ENCODE measurements at regions not wholly inside any gene's neighbourhood (a gene's known extent, or its start where the extent isn't known, plus 50 kb on each side); places are given as distances from the start of the nearest gene placed in this dataset.

GRCh38 chr5:57745700-57746651 is 263.4 kb upstream of the ACTBL2 start:
- TF ChIP-seq CTCF (IDR thresholded peaks at IDR 0.05; ENCODE audit: borderline replicate concordance): no peak
- no peak for DNase-seq
- H3K4me1 ChIP-seq: no peaks in the 10 kb centered on the region
- no peaks in the 10 kb centered on the region for H3K36me3 ChIP-seq
- no peak overlapping the region for H3K4me3 ChIP-seq
- no peaks in the 10 kb centered on the region for H3K27me3 ChIP-seq (ENCODE audit: low read depth)
- intact Hi-C loops (cut with micrococcal nuclease): no loop called here
- no peak overlapping the region for H3K27ac ChIP-seq (replicated peaks)
- no peaks in the 10 kb centered on the region for H3K9me3 ChIP-seq (replicated peaks)

- H3K27ac ChIP-seq (replicated peaks): no peak overlapping the region
- no peak overlapping the region for H3K4me3 ChIP-seq
- H3K4me1 ChIP-seq: no peaks in the 10 kb centered on the region
- no peaks in the 10 kb centered on the region for H3K36me3 ChIP-seq
- H3K27me3 ChIP-seq (ENCODE audit: low read depth): no peaks in the 10 kb centered on the region
- no peaks in the 10 kb centered on the region for H3K9me3 ChIP-seq (replicated peaks)
- no peak for TF ChIP-seq CTCF (IDR thresholded peaks at IDR 0.05; ENCODE audit: borderline replicate concordance)
- intact Hi-C loops (cut with micrococcal nuclease): no loop called here
- DNase-seq: no peak
Measured at GRCh38 chr5:57745029-57745428, 262.4 kb upstream of the ACTBL2 start.

- Histone ChIP-seq H3K4me3 (no peak overlapping the region), H3K9me3 (replicated peaks) (no peaks in the 10 kb centered on the region), H3K27ac (replicated peaks) (no peak overlapping the region), H3K36me3 (no peaks in the 10 kb centered on the region), H3K27me3 (ENCODE audit: low read depth) (no peaks in the 10 kb centered on the region), H3K4me1 (peaks cover 10% of the 10 kb centered on the region)
- no peak for TF ChIP-seq CTCF (IDR thresholded peaks at IDR 0.05; ENCODE audit: borderline replicate concordance)
- intact Hi-C loops (cut with micrococcal nuclease): no loop called here
- no peak for DNase-seq
Measured at GRCh38 chr5:57741336-57741735, 258.7 kb upstream of the ACTBL2 start.

DNA sequence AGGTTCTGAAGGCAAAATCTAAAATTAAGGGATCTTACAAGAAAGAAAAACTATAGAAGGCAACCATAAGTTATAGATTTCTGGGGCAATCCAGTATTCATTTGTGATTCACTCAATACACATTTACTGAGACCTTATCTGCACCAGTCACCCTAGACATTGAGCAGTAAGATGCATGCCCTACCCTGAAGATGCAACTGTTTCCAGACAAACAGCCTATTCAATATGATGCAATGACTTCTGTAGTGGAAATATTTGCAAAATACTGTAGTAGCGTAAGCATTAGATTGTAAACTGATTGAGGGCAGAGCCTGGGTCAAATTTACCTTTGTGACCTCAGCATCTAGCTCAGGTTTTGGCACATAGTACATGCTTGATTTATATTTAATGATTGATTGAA is 256.2 kb upstream of the ACTBL2 start:
- no peak for DNase-seq
- no peaks in the 10 kb centered on the region for H3K36me3 ChIP-seq
- no peaks in the 10 kb centered on the region for H3K27me3 ChIP-seq (ENCODE audit: low read depth)
- H3K4me3 ChIP-seq: no peak overlapping the region
- peaks cover 29% of the 10 kb centered on the region for H3K4me1 ChIP-seq
- H3K27ac ChIP-seq (replicated peaks): no peak overlapping the region
- H3K9me3 ChIP-seq (replicated peaks): no peaks in the 10 kb centered on the region
- intact Hi-C loops (cut with micrococcal nuclease): no loop called here
- TF ChIP-seq CTCF (IDR thresholded peaks at IDR 0.05; ENCODE audit: borderline replicate concordance): no peak

DNA sequence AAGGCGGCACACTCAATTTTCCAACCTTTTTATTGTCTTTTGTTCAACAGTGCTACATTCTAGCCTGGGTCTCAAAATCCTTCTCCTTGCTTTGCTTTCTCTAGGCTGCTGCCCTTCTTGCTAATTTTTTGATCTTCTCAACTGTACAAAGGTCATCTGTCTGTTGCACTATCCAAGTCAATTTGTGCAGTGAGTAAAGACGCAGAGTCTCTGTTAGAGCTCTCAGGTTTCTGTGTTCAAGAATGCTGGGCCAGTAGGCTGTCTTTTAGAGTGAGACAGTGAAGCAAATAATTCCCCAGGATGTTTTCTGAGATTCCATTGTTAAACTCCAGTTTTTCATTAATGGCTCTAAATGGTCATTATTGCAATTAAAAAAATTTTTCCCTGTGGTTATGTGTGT is 255.7 kb upstream of the ACTBL2 start:
- DNase-seq: no peak
- H3K36me3 ChIP-seq: no peaks in the 10 kb centered on the region
- intact Hi-C loops (cut with micrococcal nuclease): no loop called here
- no peak for TF ChIP-seq CTCF (IDR thresholded peaks at IDR 0.05; ENCODE audit: borderline replicate concordance)
- H3K9me3 ChIP-seq (replicated peaks): no peaks in the 10 kb centered on the region
- H3K27ac ChIP-seq (replicated peaks): no peak overlapping the region
- H3K4me1 ChIP-seq: peaks cover 29% of the 10 kb centered on the region
- no peaks in the 10 kb centered on the region for H3K27me3 ChIP-seq (ENCODE audit: low read depth)
- no peak overlapping the region for H3K4me3 ChIP-seq
